ENCODE measurements at regions not wholly inside any gene's neighbourhood (a gene's known extent, or its start where the extent isn't known, plus 50 kb on each side); places are given as distances from the start of the nearest gene placed in this dataset.

- no peak for TF ChIP-seq ETV6 (CRISPR knock-in tag; IDR thresholded peaks at IDR 0.05)
- TF ChIP-seq, protein P1, sequence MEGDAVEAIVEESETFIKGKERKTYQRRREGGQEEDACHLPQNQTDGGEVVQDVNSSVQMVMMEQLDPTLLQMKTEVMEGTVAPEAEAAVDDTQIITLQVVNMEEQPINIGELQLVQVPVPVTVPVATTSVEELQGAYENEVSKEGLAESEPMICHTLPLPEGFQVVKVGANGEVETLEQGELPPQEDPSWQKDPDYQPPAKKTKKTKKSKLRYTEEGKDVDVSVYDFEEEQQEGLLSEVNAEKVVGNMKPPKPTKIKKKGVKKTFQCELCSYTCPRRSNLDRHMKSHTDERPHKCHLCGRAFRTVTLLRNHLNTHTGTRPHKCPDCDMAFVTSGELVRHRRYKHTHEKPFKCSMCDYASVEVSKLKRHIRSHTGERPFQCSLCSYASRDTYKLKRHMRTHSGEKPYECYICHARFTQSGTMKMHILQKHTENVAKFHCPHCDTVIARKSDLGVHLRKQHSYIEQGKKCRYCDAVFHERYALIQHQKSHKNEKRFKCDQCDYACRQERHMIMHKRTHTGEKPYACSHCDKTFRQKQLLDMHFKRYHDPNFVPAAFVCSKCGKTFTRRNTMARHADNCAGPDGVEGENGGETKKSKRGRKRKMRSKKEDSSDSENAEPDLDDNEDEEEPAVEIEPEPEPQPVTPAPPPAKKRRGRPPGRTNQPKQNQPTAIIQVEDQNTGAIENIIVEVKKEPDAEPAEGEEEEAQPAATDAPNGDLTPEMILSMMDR (IDR thresholded peaks at IDR 0.05): no peak
- TF ChIP-seq, protein P2, sequence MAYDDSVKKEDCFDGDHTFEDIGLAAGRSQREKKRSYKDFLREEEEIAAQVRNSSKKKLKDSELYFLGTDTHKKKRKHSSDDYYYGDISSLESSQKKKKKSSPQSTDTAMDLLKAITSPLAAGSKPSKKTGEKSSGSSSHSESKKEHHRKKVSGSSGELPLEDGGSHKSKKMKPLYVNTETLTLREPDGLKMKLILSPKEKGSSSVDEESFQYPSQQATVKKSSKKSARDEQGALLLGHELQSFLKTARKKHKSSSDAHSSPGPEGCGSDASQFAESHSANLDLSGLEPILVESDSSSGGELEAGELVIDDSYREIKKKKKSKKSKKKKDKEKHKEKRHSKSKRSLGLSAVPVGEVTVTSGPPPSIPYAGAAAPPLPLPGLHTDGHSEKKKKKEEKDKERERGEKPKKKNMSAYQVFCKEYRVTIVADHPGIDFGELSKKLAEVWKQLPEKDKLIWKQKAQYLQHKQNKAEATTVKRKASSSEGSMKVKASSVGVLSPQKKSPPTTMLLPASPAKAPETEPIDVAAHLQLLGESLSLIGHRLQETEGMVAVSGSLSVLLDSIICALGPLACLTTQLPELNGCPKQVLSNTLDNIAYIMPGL (CRISPR knock-in tag; IDR thresholded peaks at IDR 0.05): no peak
Measured at GRCh38 chr3:139729300-139729699, 51.5 kb upstream of the NMNAT3 start.

Data from WTC11 (cell line).